Activated naive CD4-positive, alpha-beta T cell treated with Interleukin-2 at 50 U/mL for 16 hours (primary cell): ENCODE measurements at regions not wholly inside any gene's neighbourhood (a gene's known extent, or its start where the extent isn't known, plus 50 kb on each side); places are given as distances from the start of the nearest gene placed in this dataset.

Experiments
- DNase-seq: peaks from one replicate; pipeline ENCODE4 v3.0.0-alpha.2; 2020

- DNase-seq: no peak
These were observed 209.2 kb upstream of the GRIK3 start for GRCh38 chr1:37243368-37244082.

DNA sequence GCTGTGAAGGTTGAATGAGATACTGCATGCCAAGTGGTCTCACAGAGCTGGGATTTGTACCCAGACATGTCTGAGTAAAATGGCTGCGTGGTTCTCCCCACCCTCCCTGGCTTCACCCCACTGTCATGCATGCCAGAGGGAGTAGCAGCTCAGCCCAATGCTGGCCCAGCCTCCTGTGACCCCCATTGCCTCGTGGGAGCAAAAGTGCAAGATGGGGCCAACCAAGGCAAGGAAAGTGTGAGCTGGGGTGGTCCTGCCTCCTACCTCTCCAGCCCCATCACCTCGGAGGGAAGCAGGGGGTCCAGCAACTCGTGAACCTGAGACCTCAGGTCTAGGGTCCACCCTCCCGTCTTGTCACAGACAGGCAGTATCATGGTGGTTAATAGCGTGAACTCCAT is 209.8 kb upstream of the GRIK3 start:
- DNase-seq: no peak

DNA sequence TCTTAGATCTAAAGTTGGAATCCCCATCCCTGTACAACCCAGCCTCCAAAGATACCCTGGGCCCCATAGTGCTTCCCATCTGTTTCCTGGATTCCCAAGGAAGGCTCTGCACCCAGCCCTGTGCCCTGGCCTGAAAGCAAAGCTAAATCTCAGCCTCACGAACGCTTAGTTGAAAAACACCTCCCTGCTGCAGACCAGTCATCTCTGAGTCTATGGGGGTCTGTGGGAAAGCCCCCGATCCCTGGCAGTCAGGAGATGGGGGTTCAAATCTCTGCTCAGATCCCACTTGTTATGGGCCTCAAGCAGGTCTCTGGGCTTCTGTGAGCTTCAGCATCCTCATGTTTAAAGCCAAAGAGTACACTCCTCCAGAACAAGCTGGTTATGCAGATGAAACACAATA is 210.5 kb upstream of the GRIK3 start:
- no peak for DNase-seq

DNA sequence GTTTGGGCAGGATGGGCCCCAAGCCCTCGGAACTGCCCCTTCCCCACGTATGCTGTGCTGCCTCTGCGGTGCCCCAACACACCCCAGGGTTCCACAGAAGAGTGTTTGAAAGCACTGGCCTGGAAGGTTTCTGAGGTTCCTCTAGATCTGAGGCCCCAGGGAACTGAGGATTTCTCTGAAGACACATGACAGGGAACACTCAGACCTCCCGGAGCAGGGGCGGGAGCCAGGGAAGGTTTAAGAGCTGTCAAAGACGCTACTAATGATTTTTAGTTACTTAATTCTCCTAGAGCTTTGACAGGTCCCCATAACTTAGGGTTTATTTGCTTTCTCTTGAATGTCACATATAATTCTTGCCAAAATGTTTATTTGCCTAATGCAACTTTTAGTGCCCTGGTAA is 212.3 kb upstream of the GRIK3 start:
- DNase-seq: no peak

DNA sequence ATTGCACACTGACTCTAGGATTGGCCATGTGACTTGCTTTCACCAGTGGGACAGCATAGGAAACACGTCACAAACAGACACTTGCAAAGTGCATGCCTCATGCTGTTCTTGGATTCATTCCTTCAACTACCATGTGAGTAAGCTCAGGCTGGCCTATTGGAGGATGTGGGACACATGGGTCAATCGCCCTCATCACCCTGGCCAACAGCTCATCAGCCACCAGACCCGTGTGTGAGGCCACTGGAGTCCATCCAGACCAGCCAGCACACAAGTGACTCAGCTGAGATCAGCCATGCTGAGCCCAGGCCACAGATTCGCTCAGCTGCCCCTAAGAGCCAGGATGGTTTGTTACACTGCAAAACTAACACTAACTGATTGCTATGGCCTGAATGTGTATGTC is 216.1 kb upstream of the GRIK3 start:
- DNase-seq: no peak

- no peak for DNase-seq
These were observed 219.1 kb upstream of the ZC3H12A start for GRCh38 chr1:37255136-37255795.

- DNase-seq: no peak
These were observed 218.5 kb upstream of the ZC3H12A start for GRCh38 chr1:37255868-37256267.

DNA sequence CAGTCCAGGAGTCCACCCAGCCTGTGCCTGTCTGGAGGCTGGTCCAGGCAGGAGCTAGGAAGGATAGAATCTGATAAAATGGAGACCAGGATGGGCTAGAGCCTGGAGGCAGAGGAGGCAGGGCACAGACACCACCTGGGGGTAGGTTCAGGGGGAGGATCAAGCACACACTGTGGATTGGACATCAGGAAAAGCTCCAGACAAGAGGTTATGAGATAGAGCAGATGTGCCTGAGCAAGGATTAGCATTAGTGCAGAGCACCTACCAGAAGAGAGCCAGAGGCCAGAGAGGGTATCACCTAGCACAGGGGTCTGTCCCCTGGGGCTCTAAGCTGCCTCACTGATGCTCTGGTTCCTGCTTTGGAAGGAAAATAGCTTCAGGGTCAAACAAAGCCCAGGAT is 216.7 kb upstream of the ZC3H12A start:
- no peak for DNase-seq

GRCh38 chr1:37258068-37258467 is 216.3 kb upstream of the ZC3H12A start:
- no peak for DNase-seq

- no peak for DNase-seq
These were observed 215.4 kb upstream of the ZC3H12A start for GRCh38 chr1:37259019-37259418.

GRCh38 chr1:37261129-37261528 is 213.3 kb upstream of the ZC3H12A start:
- no peak for DNase-seq

DNA sequence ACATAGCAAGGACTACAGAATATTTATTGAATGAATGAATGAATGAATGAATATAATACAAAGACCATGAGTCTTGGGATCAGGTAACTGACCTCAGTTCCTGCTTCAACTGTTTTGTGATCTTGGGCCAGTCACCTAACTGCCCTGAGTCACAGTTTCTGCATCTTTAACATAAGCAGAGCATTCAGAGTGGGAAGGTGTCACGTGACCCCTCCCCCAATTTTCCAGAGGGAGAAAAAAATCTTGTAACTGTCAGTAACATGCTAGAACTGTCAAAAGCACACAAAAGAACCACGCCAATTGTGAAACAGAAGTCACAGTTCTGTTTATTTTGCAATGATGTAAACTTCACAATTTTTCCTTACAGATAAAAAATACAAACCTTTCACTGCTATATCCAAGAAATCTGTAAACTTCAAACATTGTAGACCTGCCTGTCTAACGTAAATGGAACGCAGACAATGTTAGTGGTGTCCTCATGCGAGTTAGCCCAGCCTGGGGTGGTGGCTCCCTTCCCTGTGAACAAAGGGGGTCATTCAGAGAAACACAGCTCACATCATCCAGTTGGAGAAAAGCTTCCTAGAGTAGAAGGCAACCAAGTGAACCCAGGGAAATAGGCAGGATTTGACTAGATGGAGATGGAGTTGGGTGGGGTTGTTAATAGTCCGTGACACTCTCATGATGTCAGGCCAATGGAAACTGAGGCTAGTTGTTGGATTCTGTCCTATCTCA is 211.8 kb upstream of the ZC3H12A start:
- DNase-seq: no peak

DNA sequence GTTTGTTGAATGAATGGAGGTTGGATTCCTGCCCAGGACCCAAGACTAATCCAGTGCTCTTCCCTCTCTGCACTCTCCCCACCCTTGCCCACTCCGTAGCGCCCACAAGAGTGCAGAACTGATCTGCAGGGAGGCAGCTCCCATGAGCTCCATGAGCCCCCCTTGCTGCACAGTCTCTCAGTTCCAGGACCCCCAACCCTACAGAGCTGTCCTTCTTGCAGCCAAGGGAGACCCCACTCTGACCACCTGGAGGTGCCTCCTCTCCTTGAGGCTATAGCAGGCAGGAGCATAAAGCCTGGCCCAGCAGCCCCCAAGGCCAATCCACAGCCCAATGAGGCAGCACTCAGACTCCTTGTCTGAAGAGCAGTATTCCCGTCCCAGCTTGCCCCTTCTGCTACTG is 209.2 kb upstream of the ZC3H12A start:
- no peak for DNase-seq

- DNase-seq: no peak
These were observed 208.4 kb upstream of the ZC3H12A start for GRCh38 chr1:37265786-37266667.

DNA sequence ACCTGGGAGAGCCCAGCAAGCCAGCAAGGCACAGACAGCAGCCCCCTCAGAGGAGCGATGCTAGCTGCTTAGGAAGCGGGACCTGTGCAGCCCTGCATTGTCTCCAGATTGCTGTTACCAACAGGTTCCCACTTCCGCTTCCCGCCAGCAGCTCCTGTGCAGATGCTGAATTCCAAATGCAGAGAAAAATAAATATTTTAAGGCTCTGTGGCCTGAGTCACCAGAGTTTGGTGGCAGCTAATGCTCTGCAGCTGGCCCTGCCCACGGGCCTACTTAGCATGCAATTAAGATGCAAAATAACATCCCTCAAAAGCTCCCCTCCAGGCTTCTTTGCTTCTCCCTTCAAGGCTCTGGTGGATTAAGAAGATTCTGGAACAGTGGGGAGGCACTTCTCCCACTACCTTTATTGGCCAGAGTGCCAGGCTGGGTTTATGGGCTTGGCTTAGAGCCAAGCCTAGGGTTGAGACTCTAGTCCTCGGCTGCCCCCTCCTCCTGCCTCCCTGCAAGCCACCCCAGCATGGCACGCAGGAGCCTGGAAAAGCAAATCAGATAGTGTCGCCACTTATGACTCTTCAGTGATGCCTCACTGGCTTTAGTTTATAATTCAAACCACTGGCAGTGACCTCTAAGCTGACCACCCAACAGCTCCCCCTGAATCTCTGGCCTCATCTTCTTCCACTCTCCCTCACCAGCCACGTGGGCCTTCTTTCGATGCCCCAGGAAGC is 207.1 kb upstream of the ZC3H12A start:
- DNase-seq: no peak

- no peak for DNase-seq
These were observed 203.7 kb upstream of the ZC3H12A start for GRCh38 chr1:37270639-37271038.

- no peak for DNase-seq
These were observed 201.8 kb upstream of the ZC3H12A start for GRCh38 chr1:37272626-37273025.

DNA sequence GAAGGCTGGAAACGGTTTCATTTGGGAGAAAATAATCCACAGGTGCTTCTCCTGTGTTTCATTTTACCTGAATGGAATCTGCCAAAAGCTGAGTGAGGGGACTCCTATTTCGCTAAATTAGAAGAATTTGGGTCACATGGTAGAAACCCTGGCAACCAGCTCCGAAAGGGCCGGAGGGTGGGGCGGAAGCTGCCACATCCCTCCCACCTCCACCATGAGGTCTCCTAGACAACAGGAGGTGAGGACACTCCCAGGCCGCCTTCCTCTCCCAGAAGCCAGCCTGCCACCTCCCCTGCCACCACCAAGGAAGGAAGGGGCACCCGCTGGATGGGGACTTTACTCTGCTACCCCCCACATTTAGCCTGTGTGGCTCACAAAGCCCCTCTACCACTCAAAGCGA is 199.9 kb upstream of the ZC3H12A start:
- no peak for DNase-seq

DNA sequence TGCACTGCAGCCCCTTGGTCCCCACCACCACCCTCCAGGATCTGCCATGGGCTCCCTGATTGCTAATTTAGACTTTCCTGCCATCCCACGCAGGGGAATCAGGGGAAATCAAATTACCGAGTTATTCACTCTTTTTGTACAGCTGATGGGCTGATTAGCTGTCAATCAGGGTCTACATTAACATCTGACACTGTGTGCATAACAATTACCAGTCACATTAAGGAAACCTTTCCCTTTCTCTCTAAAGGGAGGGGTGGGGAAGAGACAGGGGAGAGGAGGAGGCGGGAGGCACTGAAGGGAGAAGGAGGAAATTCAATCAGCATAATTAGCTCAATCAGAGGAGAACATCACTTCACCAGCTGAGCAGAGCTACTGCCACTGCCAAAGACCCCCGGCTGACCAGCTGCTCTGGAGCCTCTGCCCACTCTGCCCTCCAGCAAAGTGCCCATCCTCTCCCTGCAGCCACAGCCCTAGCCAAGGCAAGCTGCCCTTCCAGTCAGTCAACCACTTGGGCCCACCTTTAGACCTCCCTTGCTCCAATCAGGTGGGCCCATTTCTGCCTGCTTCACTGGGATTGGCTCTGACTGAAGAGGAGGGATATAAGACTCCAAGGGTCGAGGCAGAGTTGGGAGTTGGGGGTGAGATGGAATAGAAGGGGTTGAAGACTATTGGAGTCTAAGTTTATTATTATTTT is 199.3 kb upstream of the ZC3H12A start:
- no peak for DNase-seq

DNA sequence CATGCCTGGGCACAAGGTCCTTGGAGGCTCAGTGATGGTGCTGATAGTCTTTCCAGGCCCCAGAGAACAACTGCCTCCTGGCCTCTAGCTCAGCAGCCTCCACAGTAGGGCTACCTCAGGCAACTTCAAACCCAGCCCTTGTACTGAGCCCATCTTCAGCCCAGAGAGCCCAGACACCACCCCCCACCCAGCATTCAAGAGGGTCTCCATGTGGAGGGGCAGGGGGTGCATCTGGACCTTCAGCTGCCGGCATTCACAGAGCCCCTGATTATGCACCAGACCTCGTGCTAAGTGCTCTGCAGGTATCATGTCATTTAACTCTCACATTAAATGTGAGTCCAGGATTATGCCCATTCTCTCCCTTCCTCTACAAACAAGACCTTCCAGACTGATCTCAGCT is 197.0 kb upstream of the ZC3H12A start:
- DNase-seq: no peak

DNA sequence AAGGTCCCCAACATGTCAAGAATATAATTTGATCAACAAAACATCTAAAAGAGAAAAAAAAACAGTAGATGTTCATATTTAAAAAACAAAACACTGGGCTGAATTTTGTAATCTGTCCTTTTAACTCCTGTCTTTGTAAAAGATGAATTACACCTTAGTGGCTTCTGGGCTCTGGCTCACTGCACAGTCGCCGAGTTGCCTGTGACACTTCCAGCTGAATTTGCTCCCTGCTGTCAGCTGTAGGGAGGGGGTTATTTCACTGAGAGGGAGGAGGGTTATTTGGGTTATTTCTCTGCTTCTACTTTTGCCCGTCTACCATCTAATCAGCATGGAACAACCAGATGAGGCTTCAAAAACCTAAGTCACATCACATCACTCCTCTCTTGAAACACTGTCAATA is 193.0 kb upstream of the ZC3H12A start:
- DNase-seq: no peak

DNA sequence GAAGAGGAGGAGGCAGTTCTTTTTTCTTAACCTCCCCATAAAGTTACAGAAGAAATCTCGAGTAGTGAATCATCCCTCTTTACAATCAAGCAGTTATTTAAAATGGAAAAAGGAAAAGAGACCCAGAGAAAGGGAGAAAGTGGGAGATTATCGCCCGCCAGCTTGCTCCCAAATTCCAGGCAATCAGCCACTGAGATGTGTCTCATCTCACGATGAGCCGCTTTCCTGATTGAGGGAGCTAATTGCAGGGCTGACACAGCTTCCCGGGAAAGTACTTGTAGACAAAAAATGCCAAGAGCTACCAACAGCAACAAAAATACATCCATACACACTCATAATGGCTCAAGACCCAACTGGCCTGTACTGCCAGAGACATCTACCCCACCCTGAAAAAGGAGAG is 191.6 kb upstream of the ZC3H12A start:
- no peak for DNase-seq
